HepG2 (cell line): ENCODE measurements at regions not wholly inside any gene's neighbourhood (a gene's known extent, or its start where the extent isn't known, plus 50 kb on each side); places are given as distances from the start of the nearest gene placed in this dataset.

Source experiments
- ATAC-seq: fragments of 200-7000 bp; cut with Tn5 transposase; 3 replicates; pipeline ENCODE4 v1.9.1; 2020; ENCODE audit warnings: mild to moderate bottlenecking, moderate library complexity
- BruUV-seq: library from RNA; stranded (reverse); fragments of 400-500 nt; replicated peaks from 2 replicates; lab custom pipeline; 2021; lab: Mats Ljungman, UMichigan
- CTCF ChIA-PET: fragments of 300-600 bp; formaldehyde crosslinking; extraction: SDS; loops from one replicate; lab custom pipeline; 2021; ENCODE audit warnings: low total read pairs, inconsistent platforms, low intra/inter-chr PET ratio; lab: Yijun Ruan, JAX
- POLR2A ChIA-PET: fragments of 350-600 bp; sonication (Branson Sonifier 250); formaldehyde crosslinking; loops from one replicate; lab custom pipeline; 2020; ENCODE audit warnings: antibody characterized with exemption, inconsistent platforms; lab: Yijun Ruan, JAX
- DNase-seq: peaks from one replicate; pipeline ENCODE4 v3.0.0-alpha.2; 2015; ENCODE audit warnings: low spot score
- FAIRE-seq: peaks from 3 replicates; lab custom pipeline; 2011; peaks lifted over from hg19 to GRCh38; lab: Jason Lieb, UNC
- H2AFZ ChIP-seq: one replicate; pipeline ENCODE4 v1.6.1; 2011; ENCODE audit warnings: low read length, inconsistent platforms
- H3K27ac ChIP-seq: fragments of 300-600 bp; 3 replicates; pipeline ENCODE4 v1.8.0; 2011; ENCODE audit warnings: mixed run types, mild to moderate bottlenecking, mixed read lengths, low read length, inconsistent platforms; ENCODE audit not compliant: insufficient read depth; ENCODE audit errors: extremely low read length
- H3K27me3 ChIP-seq, 2 experiments: fragments of 200-600 bp in 1 of 2; 2 replicates in 1 of 2; 3 replicates in 1 of 2; pipeline versions ENCODE4 v1.6.0 to v1.8.0; 2011; ENCODE audit warnings: low read length in 2 of 2, mild to moderate bottlenecking in 2 of 2, moderate library complexity in 2 of 2, inconsistent platforms in 1 of 2; ENCODE audit not compliant: insufficient read depth in 2 of 2, control insufficient read depth in 1 of 2
- H3K36me3 ChIP-seq, 2 experiments: fragments of 200-600 bp in 1 of 2; replicated peaks in 1 of 2; 2 replicates in 1 of 2; 3 replicates in 1 of 2; pipeline versions ENCODE4 v1.5.1 to v1.8.0; 2011; ENCODE audit warnings: low read length in 2 of 2, inconsistent platforms in 1 of 2; ENCODE audit not compliant: insufficient read depth in 2 of 2, control insufficient read depth in 1 of 2
- H3K4me1 ChIP-seq: 2 replicates; pipeline ENCODE4 v1.5.1; 2012; ENCODE audit warnings: low read length, inconsistent platforms; ENCODE audit not compliant: insufficient read depth
- H3K4me2 ChIP-seq: 2 replicates; pipeline ENCODE4 v1.6.0; 2011; ENCODE audit warnings: low read depth, low read length, inconsistent platforms
- H3K4me3 ChIP-seq, 3 experiments: fragments of 200-600 bp in 1 of 3; sonication (generic), shearing (Covaris generic) in 1 of 3; replicated peaks in 1 of 3; 2 replicates each; pipeline ENCODE4 v1.5.1; 2011 to 2016; ENCODE audit warnings: low read length in 3 of 3, inconsistent platforms in 2 of 3, low read depth in 2 of 3, mild to moderate bottlenecking in 2 of 3, control low read depth in 1 of 3, mixed read lengths in 1 of 3; ENCODE audit not compliant: insufficient read depth in 1 of 3
- H3K79me2 ChIP-seq: one replicate; pipeline ENCODE4 v1.6.1; 2011; ENCODE audit warnings: low read length, inconsistent platforms; ENCODE audit not compliant: insufficient read depth
- H3K9ac ChIP-seq: 2 replicates; pipeline ENCODE4 v1.6.0; 2011; ENCODE audit warnings: mild to moderate bottlenecking, low read depth, low read length, inconsistent platforms; ENCODE audit not compliant: insufficient read depth
- H3K9me3 ChIP-seq: 2 replicates; pipeline ENCODE4 v1.5.1; 2012; ENCODE audit warnings: mild to moderate bottlenecking, low read length
- H4K20me1 ChIP-seq: 2 replicates; pipeline ENCODE4 v1.6.0; 2011; ENCODE audit warnings: inconsistent platforms, mild to moderate bottlenecking, low read length, moderate library complexity; ENCODE audit not compliant: insufficient read depth
- ARNTL ChIP-seq: sonication (generic); formaldehyde crosslinking; IDR thresholded peaks from 2 replicates; pipeline ENCODE4 v1.4.0; 2020; ENCODE audit warnings: mild to moderate bottlenecking, missing genetic modification reagents
- CENPX ChIP-seq: sonication (generic); formaldehyde crosslinking; IDR thresholded peaks from 2 replicates; pipeline ENCODE4 v1.9.0; 2021; ENCODE audit warnings: mild to moderate bottlenecking, missing genetic modification reagents, moderate library complexity
- RBAK ChIP-seq: sonication (generic); formaldehyde crosslinking; IDR thresholded peaks from 2 replicates; pipeline ENCODE4 v1.5.1; 2020; ENCODE audit warnings: mild to moderate bottlenecking, missing genetic modification reagents
- SIX1 ChIP-seq: sonication (generic); formaldehyde crosslinking; IDR thresholded peaks from 2 replicates; pipeline ENCODE4 v1.4.0; 2020; ENCODE audit warnings: missing genetic modification reagents, borderline replicate concordance
- SNAI1 ChIP-seq: sonication (generic); formaldehyde crosslinking; IDR thresholded peaks from 2 replicates; pipeline ENCODE4 v1.5.0; 2020; ENCODE audit warnings: mild to moderate bottlenecking, missing genetic modification reagents, borderline replicate concordance
- SNAPC2 ChIP-seq: sonication (generic); formaldehyde crosslinking; IDR thresholded peaks from 2 replicates; pipeline ENCODE4 v1.8.1; 2022; ENCODE audit warnings: mild to moderate bottlenecking, missing genetic modification reagents
- TBX2 ChIP-seq: sonication (generic); formaldehyde crosslinking; IDR thresholded peaks from 2 replicates; pipeline ENCODE4 v1.5.0; 2020; ENCODE audit warnings: missing genetic modification reagents, mild to moderate bottlenecking, borderline replicate concordance
- TCF7L2 ChIP-seq: IDR thresholded peaks from 2 replicates; pipeline ENCODE4 v1.6.1; 2011; ENCODE audit warnings: mild to moderate bottlenecking, low read depth, low read length, moderate library complexity
- ZFAT ChIP-seq: sonication (generic); formaldehyde crosslinking; conservative IDR thresholded peaks from 2 replicates; pipeline ENCODE4 v1.8.1; 2023; ENCODE audit warnings: missing genetic modification reagents, inconsistent platforms
- ZKSCAN8 ChIP-seq: IDR thresholded peaks from 2 replicates; pipeline ENCODE4 v1.6.1; 2016; ENCODE audit warnings: borderline replicate concordance, missing genetic modification reagents, missing compliant biosample characterization
- in situ Hi-C: cut with HindIII; loops from 2 replicates; pipeline ENCODE4 v1.10.0; 2017; ENCODE audit warnings: low pct_unique_long_range_greater_than_20kb; ENCODE audit not compliant: extremely low pct_ligation_motif_present
- intact Hi-C: fragments of 100-400 bp; cut with micrococcal nuclease; formaldehyde crosslinking; loops from one replicate; pipeline ENCODE4 v1.10.0; 2022; ENCODE audit not compliant: unreplicated experiment
- TF ChIP-seq, protein P1 (sequence below): IDR thresholded peaks from 2 replicates; pipeline ENCODE4 v1.6.1; 2016
- TF ChIP-seq, protein P2 (sequence below): sonication (generic); formaldehyde crosslinking; IDR thresholded peaks from 2 replicates; pipeline ENCODE4 v1.8.1; 2023; ENCODE audit warnings: mild to moderate bottlenecking, moderate library complexity, missing genetic modification reagents
- TF ChIP-seq, protein P3 (sequence below): sonication (generic); formaldehyde crosslinking; IDR thresholded peaks from 2 replicates; pipeline ENCODE4 v1.8.0; 2022; ENCODE audit warnings: missing genetic modification reagents, low read depth, mild to moderate bottlenecking, borderline replicate concordance
- TF ChIP-seq, protein P4 (sequence below): sonication (generic); formaldehyde crosslinking; IDR thresholded peaks from 2 replicates; pipeline ENCODE4 v1.5.0; 2020; ENCODE audit warnings: missing genetic modification reagents

DNA sequence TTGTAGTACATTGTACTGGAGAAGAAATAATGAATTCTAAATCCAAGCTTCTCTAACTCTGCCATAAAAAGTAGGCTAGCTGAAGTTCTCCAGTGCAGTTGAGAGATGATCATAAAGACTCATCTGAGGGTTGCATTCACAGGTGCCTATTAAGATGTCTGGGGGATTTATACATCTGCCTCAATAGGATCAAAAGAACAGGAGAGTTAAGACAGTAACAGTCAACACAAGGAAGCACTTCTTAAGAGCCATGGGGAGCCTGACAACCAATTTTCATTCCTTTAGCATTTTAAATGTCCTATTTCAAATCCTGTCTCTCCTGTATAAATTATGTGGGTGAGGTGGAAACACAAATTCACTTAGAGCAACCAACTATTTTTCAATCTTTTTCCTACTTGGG lies 432.4 kb upstream of the NWD2 start:
- no peak overlapping the region for H3K27ac ChIP-seq
- POLR2A ChIA-PET: no interaction called here
- no peak for FAIRE-seq
- no peak overlapping the region for H3K4me3 ChIP-seq
- intact Hi-C loops: no loop called here
- CTCF ChIA-PET: no interaction called here
- in situ Hi-C loops: no loop called here
- H3K4me1 ChIP-seq: no peaks in the 10 kb centered on the region
- no peaks in the 10 kb centered on the region for H3K79me2 ChIP-seq
- peaks cover 14% of the 10 kb centered on the region; the same call in 1 of the 2 replicates for H3K9me3 ChIP-seq
- no peak for DNase-seq
- no TSS peak for BruUV-seq
- ATAC-seq: no peak
- no peak overlapping the region for H2AFZ ChIP-seq
- H3K27me3 ChIP-seq: no peaks in the 10 kb centered on the region
- H3K36me3 ChIP-seq: no peaks in the 10 kb centered on the region
- H4K20me1 ChIP-seq: no peaks in the 10 kb centered on the region
- no peak overlapping the region for H3K4me2 ChIP-seq
- H3K9ac ChIP-seq: no peak overlapping the region
- no peak for TF ChIP-seq ZKSCAN8 (CRISPR knock-in tag)
- no peak for TF ChIP-seq ZFAT (CRISPR knock-in tag)
- TF ChIP-seq ARNTL (CRISPR knock-in tag): no peak
- TF ChIP-seq, protein P1, sequence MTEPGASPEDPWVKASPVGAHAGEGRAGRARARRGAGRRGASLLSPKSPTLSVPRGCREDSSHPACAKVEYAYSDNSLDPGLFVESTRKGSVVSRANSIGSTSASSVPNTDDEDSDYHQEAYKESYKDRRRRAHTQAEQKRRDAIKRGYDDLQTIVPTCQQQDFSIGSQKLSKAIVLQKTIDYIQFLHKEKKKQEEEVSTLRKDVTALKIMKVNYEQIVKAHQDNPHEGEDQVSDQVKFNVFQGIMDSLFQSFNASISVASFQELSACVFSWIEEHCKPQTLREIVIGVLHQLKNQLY (CRISPR knock-in tag): no peak
- no peak for TF ChIP-seq SNAI1 (CRISPR knock-in tag)
- no peak for TF ChIP-seq RBAK (CRISPR knock-in tag)
- TF ChIP-seq SNAPC2 (CRISPR knock-in tag): no peak
- TF ChIP-seq, protein P2, sequence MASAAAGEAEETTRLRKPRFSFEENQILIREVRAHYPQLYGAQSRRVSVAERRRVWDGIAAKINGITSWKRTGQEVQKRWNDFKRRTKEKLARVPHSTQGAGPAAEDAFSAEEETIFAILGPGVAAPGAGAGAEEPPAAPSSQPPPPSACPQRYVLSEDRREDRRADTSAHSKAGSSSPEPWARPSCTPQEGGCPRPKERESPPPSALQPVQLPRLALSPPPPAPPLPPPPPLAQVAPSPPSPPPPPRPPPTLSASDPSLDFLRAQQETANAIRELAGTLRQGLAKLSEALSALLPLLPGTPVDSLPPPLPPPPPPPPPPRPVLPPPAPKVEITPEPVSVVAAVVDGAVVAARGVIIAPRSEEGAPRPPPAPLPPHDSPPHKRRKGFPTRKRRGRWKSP (CRISPR knock-in tag): no peak
- TF ChIP-seq TBX2 (CRISPR knock-in tag): no peak
- TF ChIP-seq TCF7L2: no peak
- no peak for TF ChIP-seq CENPX (CRISPR knock-in tag)
- TF ChIP-seq, protein P3, sequence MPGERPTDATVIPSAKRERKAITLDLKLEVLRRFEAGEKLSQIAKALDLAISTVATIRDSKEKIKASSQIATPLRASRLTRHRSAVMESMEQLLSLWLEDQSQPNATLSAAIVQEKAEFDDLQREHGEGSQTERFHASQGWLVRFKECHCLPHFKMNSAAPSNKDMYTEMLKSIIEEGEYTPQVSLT (CRISPR knock-in tag): no peak
- TF ChIP-seq SIX1 (CRISPR knock-in tag): no peak
- TF ChIP-seq, protein P4, sequence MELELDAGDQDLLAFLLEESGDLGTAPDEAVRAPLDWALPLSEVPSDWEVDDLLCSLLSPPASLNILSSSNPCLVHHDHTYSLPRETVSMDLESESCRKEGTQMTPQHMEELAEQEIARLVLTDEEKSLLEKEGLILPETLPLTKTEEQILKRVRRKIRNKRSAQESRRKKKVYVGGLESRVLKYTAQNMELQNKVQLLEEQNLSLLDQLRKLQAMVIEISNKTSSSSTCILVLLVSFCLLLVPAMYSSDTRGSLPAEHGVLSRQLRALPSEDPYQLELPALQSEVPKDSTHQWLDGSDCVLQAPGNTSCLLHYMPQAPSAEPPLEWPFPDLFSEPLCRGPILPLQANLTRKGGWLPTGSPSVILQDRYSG (CRISPR knock-in tag): no peak
